Endothelial cell (in vitro differentiated cells): ENCODE measurements at regions not wholly inside any gene's neighbourhood (a gene's known extent, or its start where the extent isn't known, plus 50 kb on each side); places are given as distances from the start of the nearest gene placed in this dataset.

Experiments used
- DNase-seq: peaks from one replicate; pipeline ENCODE4 v3.0.0; 2021; ENCODE audit warnings: low spot score
- H3K27ac Mint-ChIP-seq: one replicate; pipeline ENCODE4 v1.8.0; 2021; ENCODE audit warnings: mixed read lengths, inconsistent platforms; ENCODE audit not compliant: unreplicated experiment
- H3K27me3 Mint-ChIP-seq: one replicate; pipeline ENCODE4 v1.8.0; 2021; ENCODE audit warnings: mild to moderate bottlenecking, moderate library complexity, mixed read lengths, inconsistent platforms; ENCODE audit not compliant: unreplicated experiment
- H3K36me3 Mint-ChIP-seq: one replicate; pipeline ENCODE4 v1.8.0; 2021; ENCODE audit warnings: mild to moderate bottlenecking, low read depth, mixed read lengths, inconsistent platforms; ENCODE audit not compliant: unreplicated experiment
- H3K4me1 Mint-ChIP-seq: one replicate; pipeline ENCODE4 v1.8.0; 2021; ENCODE audit warnings: mild to moderate bottlenecking, mixed read lengths, inconsistent platforms; ENCODE audit not compliant: unreplicated experiment
- H3K4me3 Mint-ChIP-seq: one replicate; pipeline ENCODE4 v1.8.0; 2021; ENCODE audit warnings: mild to moderate bottlenecking, mixed read lengths, inconsistent platforms; ENCODE audit not compliant: unreplicated experiment
- H3K9me3 Mint-ChIP-seq: one replicate; pipeline ENCODE4 v1.8.0; 2021; ENCODE audit warnings: mixed read lengths, inconsistent platforms; ENCODE audit not compliant: unreplicated experiment
- CTCF ChIP-seq: fragments of 200-600 bp; sonication (generic); IDR thresholded peaks from one replicate; pipeline ENCODE4 v1.5.0; 2021; ENCODE audit warnings: antibody characterized with exemption; ENCODE audit not compliant: unreplicated experiment

- peaks cover 2% of the 10 kb centered on the region for H3K27me3 Mint-ChIP-seq
- DNase-seq, result no peak
- H3K4me1 Mint-ChIP-seq, result peaks cover 58% of the 10 kb centered on the region
- H3K27ac Mint-ChIP-seq, result no peak overlapping the region
- peaks cover 4% of the 10 kb centered on the region for H3K9me3 Mint-ChIP-seq
- TF ChIP-seq CTCF, result no peak
- no peak overlapping the region for H3K4me3 Mint-ChIP-seq
- no peaks in the 10 kb centered on the region for H3K36me3 Mint-ChIP-seq
Observed at GRCh38 chr2:17057109-17058017, 391.7 kb upstream of the CYRIA start.

GRCh38 chr2:17056236-17056635 lies 390.6 kb upstream of the CYRIA start:
- Mint-ChIP-seq H3K9me3 (peaks cover 4% of the 10 kb centered on the region), H3K27me3 (no peaks in the 10 kb centered on the region), H3K27ac (no peak overlapping the region), H3K4me3 (no peak overlapping the region), H3K4me1 (peaks cover 66% of the 10 kb centered on the region), H3K36me3 (no peaks in the 10 kb centered on the region)
- DNase-seq, result no peak
- no peak for TF ChIP-seq CTCF

- no peaks in the 10 kb centered on the region for H3K27me3 Mint-ChIP-seq
- peaks cover 31% of the 10 kb centered on the region for H3K4me1 Mint-ChIP-seq
- DNase-seq, result no peak
- H3K4me3 Mint-ChIP-seq, result no peak overlapping the region
- H3K36me3 Mint-ChIP-seq, result no peaks in the 10 kb centered on the region
- H3K9me3 Mint-ChIP-seq, result peaks cover 4% of the 10 kb centered on the region
- no peak for TF ChIP-seq CTCF
- H3K27ac Mint-ChIP-seq, result no peak overlapping the region
Observed at GRCh38 chr2:17052001-17052400, 386.4 kb upstream of the CYRIA start.

GRCh38 chr2:17051538-17051937 lies 385.9 kb upstream of the CYRIA start:
- Mint-ChIP-seq H3K4me3 (no peak overlapping the region), H3K36me3 (no peaks in the 10 kb centered on the region), H3K9me3 (peaks cover 4% of the 10 kb centered on the region), H3K4me1 (peaks cover 27% of the 10 kb centered on the region), H3K27ac (no peak overlapping the region), H3K27me3 (no peaks in the 10 kb centered on the region)
- DNase-seq, result no peak
- no peak for TF ChIP-seq CTCF

GRCh38 chr2:17043173-17043572 lies 377.5 kb upstream of the CYRIA start:
- Mint-ChIP-seq H3K9me3 (no peaks in the 10 kb centered on the region), H3K4me3 (no peak overlapping the region), H3K36me3 (peaks cover 9% of the 10 kb centered on the region), H3K27me3 (no peaks in the 10 kb centered on the region), H3K4me1 (peaks cover 2% of the 10 kb centered on the region), H3K27ac (no peak overlapping the region)
- DNase-seq, result no peak
- TF ChIP-seq CTCF, result no peak
